ENCODE measurements at regions not wholly inside any gene's neighbourhood (a gene's known extent, or its start where the extent isn't known, plus 50 kb on each side); places are given as distances from the start of the nearest gene placed in this dataset.
"Not testable (repeated sequence)": the region's sequence is repeated elsewhere in the genome, so short reads cannot be mapped to it uniquely, and the experiment has no call there.

DNA sequence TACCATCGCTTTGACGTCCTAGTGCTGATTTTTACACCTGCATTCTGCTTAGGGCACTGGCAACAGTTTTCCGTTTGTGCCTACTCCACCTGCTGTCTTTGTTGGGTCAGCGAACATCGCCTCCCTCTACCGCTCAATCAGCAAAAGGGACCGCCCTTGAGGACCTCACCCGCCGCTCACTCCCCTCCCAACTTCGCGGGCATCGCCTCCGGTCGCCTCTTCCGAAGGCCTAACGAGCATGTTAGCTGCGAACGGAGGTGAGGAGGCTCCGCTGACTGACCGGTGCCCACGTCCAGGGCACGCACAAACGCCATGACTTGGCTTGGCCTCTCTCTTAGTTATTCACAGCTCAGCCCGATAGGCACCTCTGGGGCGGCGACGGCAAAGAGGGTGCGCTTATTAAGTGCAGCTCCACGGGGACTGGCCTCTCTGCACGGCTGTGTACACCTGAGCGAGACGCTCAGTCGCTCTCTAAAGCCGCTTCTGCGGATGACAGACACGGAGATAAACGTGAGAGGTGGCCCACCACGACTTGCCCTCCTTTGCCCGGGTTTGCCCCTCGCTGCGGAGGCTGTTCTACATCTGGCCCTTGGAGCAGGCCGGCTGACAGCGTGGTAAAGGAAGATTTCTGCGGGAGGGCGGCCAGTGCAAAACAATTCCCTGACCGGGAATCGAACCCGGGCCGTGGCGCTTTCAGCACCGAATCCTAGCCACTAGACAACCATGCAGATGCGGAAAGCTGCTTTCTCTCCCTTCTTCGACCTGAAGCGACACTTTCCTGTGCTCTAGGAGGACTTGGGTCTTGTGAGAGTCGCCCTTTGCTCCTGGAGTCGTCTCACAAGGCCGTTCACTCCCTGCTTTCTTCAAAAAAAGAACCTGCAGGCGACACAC is 81.6 kb upstream of the FCGR1A start:
- not testable (repeated sequence) for DNase-seq

DNA sequence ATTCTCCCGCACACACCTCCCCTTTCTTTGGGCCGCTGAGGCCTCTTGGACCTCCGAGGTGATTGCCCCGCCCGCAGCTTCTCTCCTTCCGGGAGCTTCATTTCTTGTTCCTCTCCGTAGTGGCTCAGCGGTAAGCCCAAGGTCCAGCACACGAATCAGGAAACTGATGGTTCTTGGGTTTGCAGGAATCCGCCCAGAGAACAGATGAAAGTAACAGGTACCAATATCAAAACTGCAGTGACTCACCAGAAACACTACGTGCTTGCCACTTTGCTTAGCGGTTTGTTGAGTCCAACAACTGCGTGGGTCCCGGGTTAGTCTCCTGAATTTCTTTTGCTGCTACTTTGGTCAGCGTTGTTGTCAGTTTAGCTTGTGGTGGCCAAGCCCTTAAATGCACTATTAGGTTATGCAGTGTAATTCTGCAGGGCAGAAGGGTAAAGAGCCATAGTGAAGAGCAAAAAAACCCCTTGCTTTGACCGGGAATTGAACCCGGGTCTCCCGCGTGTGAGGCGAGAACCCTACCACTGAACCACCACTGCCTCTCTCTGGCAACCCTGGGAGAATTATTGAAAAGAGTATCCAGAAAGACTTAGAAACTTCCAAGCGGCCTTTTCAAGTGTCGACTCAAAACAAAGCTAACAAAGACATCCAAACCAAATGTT is 74.2 kb upstream of the FCGR1A start:
- not testable (repeated sequence) for DNase-seq

DNA sequence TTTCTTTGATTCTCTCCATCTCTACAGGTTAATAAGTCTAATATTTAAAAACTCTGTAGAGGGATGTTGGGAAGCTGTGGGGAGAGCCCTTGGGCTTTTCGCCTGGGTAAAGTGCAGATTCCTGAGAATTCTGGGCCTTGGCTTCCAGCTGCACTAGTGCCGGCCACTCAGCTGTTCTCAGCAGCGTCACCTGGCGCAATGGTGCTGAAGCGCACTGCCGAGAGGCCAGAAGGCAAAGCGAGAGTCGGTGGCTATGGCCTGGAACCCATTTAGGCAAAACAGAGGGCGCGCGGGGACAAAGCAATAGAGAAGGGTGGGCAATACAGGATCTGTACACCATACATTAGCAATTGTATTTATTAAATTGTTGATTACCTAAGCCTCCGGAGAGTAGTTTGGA is 70.8 kb upstream of the FCGR1A start:
- DNase-seq: not testable (repeated sequence)

DNA sequence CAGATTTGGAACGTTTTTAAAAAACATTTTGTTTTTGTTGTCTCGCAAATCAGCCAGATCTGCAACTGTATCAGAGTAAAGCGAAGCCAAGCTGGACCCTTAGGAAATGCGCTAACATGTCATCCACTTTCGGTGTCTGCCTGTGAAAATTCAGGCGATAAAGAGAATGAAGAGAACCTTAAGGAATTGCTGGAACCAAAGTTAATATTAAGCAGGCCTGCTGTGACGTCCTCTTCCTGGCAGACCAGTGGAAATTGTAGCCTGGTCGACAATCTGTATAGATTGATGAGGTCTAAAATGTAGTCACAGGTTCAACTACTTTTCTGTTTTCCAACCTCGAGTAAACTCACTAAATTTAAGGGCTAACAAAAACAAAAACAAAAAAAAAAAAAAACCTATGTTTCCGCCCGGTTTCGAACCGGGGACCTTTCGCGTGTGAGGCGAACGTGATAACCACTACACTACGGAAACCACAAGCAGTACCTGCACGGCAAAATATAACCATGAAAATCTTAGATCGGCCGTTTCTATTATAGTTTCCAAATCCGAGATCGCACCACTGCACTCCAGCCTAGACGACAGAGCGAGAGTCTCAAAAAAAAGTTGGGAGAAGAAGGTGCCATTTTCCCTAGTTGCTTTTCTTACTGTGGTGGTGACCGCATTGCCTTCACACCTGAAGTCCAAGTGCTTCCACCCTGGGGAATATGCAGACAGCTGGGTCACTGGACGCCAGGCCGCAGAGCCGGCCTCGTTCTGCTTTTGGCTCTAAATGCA is 70.2 kb upstream of the FCGR1A start:
- not testable (repeated sequence) for DNase-seq

DNA sequence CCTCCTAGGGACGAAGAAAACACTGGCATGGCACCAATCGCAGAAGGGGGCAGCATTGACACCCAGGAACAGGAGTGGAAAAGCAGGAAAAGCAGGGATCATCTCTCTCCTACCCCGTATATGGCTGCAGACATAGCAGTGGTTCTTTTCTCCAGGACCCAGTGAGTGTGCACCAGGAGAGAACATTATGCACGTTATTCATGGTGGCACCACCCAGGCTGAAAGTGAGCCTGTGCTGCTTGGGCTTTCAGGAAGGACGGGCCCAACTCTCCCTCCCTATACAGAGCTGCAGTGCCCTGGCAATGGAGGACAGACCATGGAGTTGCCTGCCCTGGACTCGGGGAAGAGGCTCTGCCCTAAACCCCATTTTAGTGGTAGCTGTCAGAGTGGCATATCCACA is 69.0 kb upstream of the FCGR1A start:
- not testable (repeated sequence) for DNase-seq

DNA sequence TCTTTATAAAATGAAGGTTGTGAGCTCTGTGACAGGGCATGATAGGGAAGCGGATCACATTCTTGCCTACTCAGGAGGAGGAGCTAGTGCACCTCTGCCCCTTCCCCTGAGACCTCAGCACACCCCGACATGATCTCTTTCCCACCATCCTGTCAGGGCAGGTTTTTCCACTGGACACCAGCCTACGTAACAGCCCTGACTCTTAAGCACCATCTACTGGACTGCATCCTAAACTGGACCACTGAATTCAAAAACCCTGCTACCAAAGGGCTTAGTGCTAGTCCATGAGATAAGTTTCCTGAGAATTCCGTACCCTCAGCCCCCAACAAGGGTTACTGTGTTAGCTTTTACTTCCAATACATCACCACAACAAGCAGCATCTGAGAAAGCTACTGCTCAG is 68.5 kb upstream of the FCGR1A start:
- not testable (repeated sequence) for DNase-seq

DNA sequence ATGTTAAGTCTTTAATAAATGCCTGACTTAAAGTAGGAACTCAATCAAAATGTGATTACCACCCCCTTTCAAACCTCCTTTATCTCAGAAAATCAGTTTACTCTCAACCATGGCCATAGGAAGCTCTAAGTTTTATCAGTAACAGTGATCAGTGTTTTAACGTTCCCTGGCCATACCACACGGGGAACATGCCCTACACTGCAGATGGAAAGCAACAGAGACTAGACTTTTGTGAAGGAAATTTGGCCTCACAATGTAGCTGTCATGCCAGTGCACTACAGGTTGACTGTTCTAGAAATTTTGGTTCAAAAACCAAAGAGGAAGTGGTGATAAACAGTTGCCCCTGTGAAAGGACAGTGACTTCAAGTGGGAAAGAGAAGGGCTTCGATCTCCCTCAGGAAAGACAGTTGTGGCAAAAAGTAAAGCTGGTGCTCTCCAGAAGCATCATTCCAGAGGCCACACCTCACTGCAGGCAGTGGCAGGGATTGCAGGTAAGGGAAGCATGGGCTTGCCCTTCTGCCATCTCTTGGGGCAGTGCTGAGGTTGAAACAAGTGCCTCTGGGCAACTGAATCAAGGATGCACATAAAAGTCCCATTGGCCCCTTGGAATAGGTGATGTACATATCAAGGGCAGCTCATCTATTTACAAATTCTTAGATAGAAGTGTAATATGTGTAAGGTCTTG is 57.7 kb upstream of the FCGR1A start:
- DNase-seq: not testable (repeated sequence)

DNA sequence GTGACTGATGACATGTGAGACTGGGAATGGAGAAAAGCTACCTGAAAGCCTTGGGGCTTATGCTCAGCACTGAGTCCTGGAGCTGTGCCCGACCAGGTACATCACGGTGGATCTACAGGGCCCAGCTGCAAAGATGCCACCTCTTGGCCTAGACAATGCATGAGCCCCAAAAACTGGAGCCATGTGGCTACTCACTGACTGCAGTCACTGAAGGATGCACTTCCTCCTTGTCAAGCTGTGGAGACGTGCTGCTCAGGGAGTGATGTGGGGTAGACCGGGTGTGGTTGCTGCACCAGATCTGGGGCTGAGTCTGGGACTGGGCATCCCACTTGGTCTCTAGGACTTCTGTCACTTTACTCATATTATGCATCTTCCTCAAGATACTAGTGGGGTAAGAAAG is 55.8 kb upstream of the FCGR1A start:
- DNase-seq: not testable (repeated sequence)

DNA sequence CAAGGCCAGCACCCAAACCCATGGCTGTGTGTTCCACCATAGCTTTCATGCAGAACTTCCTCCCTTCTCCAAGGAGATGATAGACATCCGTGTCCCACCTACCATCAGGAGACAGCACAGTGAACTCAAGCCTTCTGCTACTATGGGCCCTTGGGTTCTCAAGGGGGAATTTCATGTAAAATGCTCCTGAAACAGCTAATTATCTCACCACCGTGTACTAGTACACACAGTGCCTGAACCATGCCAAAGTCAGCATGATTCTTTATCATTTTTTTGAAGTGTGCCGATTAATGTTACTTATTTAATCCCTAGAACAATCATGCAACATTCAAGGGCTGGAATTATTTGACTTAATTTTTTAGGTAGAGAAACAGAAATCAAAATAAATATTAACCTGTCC is 53.9 kb upstream of the FCGR1A start:
- not testable (repeated sequence) for DNase-seq

Measured in activated gamma-delta T cell (primary cell).